HEK293T (cell line): ENCODE measurements at regions not wholly inside any gene's neighbourhood (a gene's known extent, or its start where the extent isn't known, plus 50 kb on each side); places are given as distances from the start of the nearest gene placed in this dataset.
"Not testable (repeated sequence)": the region's sequence is repeated elsewhere in the genome, so short reads cannot be mapped to it uniquely, and the experiment has no call there.

Experiments
- ELF4 ChIP-seq: fragments of 450-650 bp; IDR thresholded peaks from 2 replicates; pipeline ENCODE4 v1.6.1; 2017; ENCODE audit warnings: antibody characterized with exemption
- FOXA1 ChIP-seq: fragments of 450-650 bp; IDR thresholded peaks from 2 replicates; pipeline ENCODE4 v1.6.1; 2016; ENCODE audit warnings: mild to moderate bottlenecking
- FOXM1 ChIP-seq: fragments of 450-650 bp; IDR thresholded peaks from 2 replicates; pipeline ENCODE4 v1.6.1; 2017; ENCODE audit warnings: mild to moderate bottlenecking, borderline replicate concordance
- SP1 ChIP-seq: fragments of 450-650 bp; IDR thresholded peaks from 2 replicates; pipeline ENCODE4 v1.6.1; 2017
- TF ChIP-seq, protein P1 (sequence below): fragments of 450-650 bp; IDR thresholded peaks from 2 replicates; pipeline ENCODE4 v1.6.1; 2016

DNA sequence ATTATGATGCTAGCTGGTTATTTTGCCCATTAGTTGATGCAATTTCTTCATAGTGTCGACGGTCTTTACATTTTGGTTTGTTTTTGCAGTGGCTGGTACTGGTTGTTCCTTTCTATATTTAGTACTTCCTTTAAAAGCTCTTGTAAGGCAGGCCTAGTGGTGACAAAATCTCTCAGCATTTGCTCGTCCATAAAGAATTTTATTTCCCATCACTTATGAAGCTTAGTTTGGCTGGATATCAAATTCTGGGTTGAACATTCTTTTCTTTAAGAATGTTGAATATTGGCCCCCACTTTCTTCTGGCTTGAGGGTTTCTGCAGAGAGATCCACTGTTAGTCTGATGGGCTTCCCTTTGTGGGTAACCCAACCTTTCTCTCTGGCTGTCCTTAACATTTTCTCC lies 219.8 kb upstream of the VLDLR start:
- not testable (repeated sequence) for TF ChIP-seq ELF4, SP1, FOXA1, FOXM1
- TF ChIP-seq, protein P1, sequence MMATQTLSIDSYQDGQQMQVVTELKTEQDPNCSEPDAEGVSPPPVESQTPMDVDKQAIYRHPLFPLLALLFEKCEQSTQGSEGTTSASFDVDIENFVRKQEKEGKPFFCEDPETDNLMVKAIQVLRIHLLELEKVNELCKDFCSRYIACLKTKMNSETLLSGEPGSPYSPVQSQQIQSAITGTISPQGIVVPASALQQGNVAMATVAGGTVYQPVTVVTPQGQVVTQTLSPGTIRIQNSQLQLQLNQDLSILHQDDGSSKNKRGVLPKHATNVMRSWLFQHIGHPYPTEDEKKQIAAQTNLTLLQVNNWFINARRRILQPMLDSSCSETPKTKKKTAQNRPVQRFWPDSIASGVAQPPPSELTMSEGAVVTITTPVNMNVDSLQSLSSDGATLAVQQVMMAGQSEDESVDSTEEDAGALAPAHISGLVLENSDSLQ = not testable (repeated sequence)
